ENCODE measurements at regions not wholly inside any gene's neighbourhood (a gene's known extent, or its start where the extent isn't known, plus 50 kb on each side); places are given as distances from the start of the nearest gene placed in this dataset.
"Not testable (repeated sequence)": the region's sequence is repeated elsewhere in the genome, so short reads cannot be mapped to it uniquely, and the experiment has no call there.

DNA sequence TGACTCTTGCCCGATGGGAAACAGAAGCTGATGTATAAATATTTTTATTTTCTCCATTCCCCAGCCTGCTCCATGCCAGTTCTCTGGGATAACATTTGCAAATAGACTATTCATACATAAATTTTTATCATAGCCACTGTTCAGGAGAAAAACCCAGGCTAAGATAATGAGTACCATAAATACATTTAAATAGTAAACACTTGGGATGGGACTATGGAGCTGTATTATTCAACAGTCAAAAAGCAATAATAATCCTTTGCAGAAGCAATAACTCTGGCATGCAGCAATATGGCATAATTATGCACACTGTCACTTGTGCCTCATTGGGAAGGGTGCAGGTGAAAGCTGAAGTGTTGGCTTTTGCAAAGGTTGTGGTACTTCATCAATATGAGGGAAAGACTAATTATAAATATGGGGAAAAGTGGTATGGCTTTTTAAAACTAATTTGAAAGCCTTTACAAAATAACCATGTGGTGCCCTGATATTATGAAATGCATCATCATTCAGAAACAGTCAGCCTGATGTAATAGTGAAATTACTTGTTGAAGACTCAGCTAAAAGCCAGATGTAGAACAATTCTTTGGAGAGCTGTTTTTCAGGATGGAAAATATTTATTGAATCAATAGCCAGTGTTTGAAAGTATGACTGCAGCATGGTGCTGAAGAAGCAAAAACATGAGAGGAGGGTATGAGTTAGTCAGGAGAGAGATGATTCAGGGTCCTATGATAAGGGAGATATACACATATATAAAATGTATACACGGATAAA lies 2476.7 kb downstream of the PCDH9 start:
- ATAC-seq: no peak

GRCh38 chr13:64749301-64749700 lies 2480.8 kb downstream of the PCDH9 start:
- no peak for ATAC-seq

- no peak for ATAC-seq
These were observed 2483.3 kb downstream of the PCDH9 start for GRCh38 chr13:64746845-64747244.

DNA sequence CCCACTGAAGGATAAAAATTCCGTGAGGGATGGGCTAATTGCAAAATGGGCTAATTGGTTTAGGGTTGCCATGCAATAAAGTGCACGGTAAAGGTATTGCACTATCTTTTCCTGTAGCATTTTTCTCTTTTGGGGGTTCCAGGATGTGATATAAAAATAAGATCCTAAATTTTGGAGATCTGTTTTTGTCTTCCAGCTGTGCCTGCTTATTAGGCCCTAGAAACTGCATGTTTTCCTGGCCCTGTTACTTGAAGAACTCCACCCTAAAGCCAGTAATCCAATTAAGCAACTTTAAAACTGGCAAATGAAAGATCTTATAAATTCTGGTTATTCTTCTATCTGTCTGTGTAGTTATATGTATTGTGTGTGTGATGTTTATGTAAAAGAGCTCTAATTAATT lies 2489.6 kb downstream of the PCDH9 start:
- no peak for ATAC-seq

DNA sequence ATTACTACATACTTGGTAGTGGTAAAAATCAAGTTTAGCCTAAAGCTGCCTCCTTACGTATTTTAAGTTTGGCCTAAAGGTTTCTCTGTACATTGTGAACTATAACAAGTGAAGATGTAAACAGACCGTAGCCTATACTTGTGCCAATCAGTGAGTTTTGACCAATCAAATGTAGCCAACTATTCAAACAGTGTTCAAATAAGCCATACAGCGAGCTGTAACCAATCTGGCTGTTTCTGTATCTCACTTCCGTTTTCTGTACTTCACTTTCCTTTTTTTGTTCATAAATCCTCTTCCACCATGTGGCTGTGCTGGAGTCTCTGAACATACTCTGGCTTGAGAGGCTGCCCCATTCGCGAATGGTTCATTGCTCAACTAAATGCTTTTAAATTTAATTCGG lies 2504.6 kb downstream of the PCDH9 start:
- ATAC-seq: no peak

- no peak for ATAC-seq
These were observed 2506.4 kb downstream of the PCDH9 start for GRCh38 chr13:64723724-64724123.

- ATAC-seq: no peak
These were observed 2512.0 kb downstream of the PCDH9 start for GRCh38 chr13:64718116-64718515.

DNA sequence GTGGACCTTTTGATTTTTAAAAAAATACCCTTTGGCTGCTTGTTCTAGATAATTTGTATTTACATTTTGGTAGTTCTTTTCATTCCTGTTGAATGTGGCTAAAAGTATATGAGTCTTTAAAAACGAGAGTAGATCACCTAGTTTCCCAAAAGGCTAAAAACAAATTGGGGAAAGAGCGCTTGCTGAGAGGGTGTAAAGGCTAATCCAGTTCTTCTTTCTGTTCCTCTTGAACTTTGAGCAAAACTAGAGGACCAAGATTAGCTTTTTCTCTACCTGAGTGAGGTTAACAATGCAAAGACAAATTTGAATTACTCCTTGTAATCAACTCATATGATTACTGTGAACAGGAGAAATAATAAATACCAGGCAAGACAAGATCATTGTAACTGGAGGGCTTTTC lies 2513.2 kb downstream of the PCDH9 start:
- ATAC-seq: no peak

DNA sequence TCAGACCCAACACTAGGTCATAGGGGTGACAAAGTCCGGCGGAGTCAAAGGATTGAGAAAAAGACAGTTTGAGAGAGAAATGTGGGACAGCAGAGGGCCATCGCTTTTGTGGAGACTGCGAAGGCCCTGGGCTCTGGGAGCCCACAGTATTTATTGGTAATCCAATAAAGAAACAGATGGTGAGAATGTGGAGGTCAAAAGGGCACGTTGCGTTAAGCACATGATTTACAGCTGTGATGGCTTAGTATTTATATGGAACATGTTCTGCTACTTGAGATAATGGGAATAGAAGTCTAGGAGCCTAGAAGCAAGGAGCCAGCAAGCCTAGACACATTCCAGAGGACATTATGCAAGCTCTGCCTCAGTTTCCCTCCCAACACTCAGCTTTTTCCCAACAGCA lies 2521.1 kb downstream of the PCDH9 start:
- no peak for ATAC-seq

- no peak for ATAC-seq
These were observed 2526.0 kb downstream of the PCDH9 start for GRCh38 chr13:64704121-64704649.

- ATAC-seq: no peak
These were observed 2532.9 kb downstream of the PCDH9 start for GRCh38 chr13:64697226-64697625.

- no peak for ATAC-seq
These were observed 2541.1 kb downstream of the PCDH9 start for GRCh38 chr13:64688893-64689677.

GRCh38 chr13:64686536-64686935 lies 2543.6 kb downstream of the PCDH9 start:
- ATAC-seq: not testable (repeated sequence)

DNA sequence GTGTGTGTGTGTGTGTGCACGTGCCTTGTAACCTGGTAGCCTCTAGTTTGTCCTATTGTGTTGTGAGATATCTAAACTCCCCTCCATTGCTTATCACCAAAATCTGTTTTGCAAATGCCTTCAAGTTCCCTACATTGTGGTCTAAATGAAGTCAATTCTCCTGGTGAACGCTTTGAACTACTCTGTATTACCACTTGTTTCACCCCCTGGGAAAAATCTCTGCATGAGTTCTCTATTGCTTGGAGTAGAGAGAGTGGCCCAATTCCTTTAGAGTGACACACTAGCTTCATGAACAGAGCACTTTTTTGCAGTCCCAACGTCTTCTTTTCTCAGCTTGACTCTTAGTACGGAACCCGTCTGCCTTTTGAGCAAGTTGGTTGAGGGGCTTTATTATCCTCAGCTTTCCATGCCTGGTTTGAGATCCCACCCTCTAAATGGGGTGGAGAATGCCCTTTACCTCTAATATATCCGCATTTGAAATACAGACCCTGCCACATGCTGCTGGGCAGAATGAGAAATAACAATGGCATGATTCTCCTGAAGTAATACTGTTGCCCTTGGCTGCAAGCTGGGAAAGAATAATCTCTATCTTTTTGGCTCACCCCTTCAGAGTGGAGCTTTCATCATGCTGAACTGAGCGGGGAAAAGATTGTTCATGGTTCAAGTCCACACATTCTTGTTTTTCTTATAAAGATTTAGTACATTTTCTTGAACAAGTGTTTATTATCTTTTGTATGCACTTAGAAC lies 2545.3 kb downstream of the PCDH9 start:
- ATAC-seq: no peak

GRCh38 chr13:64684108-64684507 lies 2546.0 kb downstream of the PCDH9 start:
- ATAC-seq: no peak

DNA sequence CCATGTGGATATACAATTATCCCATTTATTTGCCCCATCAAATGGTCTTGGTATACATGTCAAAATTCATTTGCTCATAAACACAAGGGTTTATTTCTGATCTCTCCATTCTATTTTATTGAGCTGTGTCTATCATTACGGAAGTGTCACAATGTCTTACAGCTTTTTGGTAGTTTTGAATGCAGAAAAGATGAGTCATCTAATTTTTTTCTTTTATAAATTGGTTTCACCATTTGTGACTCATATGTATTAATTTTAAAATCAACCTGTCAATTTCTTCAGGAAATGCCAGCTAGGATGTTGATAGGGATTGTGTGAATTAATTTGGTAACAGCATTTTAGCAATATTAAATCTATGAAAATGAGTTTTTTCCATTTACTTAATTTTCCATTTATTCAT lies 2549.4 kb downstream of the PCDH9 start:
- no peak for ATAC-seq

- ATAC-seq: no peak
These were observed 2554.8 kb downstream of the PCDH9 start for GRCh38 chr13:64675255-64675892.

DNA sequence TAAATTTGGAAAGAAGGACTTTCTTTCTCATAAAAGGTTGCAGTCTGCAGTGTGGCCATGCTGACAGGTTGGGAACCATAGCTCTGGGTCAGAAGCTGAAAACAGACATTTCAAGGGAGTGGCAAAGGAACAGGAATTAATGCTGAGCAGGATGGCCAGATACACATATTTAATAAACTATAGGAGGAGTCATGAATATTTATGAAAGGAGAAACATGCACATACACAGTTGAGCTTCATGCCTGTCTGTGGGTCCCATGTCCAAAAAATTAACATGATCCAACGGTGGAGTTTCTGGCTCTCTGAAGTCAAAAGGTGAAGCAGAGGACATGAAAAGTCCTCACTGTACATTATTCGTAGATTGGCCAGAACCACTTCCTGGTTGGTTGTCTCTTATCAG lies 2556.0 kb downstream of the PCDH9 start:
- ATAC-seq: no peak

DNA sequence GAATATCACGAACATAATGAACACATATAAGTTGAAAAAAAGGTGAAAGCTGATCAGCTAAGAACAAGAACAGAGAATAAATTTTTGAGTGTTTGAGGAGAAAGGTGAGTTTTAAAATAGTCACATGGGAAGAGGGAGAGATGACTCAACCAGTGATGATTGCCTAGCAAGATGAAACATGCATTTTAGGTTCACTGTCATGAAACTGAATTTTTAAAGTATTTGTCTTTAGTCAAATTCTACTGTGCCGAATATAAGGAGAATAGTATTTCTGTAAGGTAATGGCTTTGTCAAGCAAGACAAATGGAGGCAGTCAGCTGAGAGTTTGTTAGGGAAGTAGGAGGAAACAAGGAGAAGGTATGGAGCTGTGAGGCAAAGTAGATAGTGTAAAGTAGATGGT lies 2557.4 kb downstream of the PCDH9 start:
- no peak for ATAC-seq

GRCh38 chr13:64662887-64663593 lies 2567.1 kb downstream of the PCDH9 start:
- no peak for ATAC-seq

GRCh38 chr13:64648293-64648692 lies 2581.8 kb downstream of the PCDH9 start:
- ATAC-seq: no peak

DNA sequence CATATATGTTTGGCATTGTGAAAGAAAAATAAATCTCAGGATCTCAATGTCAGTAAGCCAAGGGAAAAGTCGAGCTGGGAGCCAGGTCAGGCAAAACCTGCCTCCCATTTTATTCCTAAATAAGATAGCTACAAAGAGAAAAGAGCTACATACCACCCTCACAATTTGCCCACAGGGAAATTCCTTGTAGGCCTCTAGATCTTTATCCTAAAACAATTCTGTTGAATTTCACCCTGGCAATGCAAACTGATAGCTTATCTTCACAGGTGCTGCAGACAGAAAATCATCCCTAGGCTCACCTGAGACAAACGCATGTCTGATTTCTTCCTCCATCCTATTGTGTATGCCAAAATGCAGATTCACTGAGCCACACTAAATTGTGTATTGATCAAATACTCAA lies 2587.1 kb downstream of the PCDH9 start:
- ATAC-seq: no peak
